HK-2 (cell line): ENCODE measurements at regions not wholly inside any gene's neighbourhood (a gene's known extent, or its start where the extent isn't known, plus 50 kb on each side); places are given as distances from the start of the nearest gene placed in this dataset.

ENCODE experiments used
- DNase-seq: peaks from one replicate; pipeline ENCODE4 v3.0.0-alpha.2; 2018; ENCODE audit not compliant: unreplicated experiment

DNA sequence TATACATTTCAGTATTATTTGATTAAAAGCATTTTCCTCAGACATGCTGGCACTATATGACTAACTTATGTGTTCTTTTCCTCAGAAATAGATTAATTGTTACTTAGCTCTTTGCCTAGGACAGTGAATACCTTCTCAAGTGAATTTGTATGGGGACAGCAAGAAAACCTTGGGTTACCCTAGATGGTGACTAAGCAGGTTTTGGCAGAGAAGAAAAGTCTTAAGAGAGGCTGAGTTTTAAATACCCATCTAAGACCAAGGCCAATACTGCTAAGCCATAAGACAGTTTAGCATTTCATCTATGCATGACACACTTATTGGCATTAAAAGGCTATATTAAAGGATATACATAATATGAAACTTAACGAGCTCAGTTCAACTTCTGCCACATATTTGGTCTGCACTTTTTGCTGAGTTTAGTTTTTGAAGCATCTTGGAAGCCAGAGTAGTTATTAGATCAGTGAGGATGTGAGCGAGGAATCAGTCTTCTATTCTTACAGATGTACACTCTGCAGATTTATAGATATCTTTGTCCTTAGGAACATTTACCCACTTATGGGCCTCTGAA is 54.6 kb upstream of the FAM3C start:
- no peak for DNase-seq

DNA sequence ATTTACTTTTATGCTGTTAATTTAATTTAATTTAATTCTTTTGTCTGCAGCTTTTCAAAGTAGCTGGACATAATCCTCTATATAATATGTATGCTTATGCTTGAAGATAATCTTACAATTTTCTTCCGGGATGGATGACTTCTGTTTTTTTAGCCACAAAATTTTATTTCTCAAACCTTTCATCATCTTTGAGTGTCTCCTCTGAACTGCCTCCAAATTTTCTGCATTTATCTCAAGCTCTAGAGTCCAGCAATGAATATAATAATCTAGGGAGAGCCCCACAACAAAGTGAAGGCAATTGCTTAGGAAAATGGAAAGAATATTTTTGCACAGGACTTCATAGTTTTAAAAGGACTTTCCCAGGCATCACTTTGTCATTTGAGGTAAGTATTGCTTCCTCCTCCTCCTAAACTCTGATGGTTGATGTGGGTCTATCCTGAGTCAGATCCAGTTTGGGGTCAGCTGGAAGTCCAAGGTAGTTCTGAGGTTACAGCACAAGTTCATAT is 53.7 kb upstream of the FAM3C start:
- no peak for DNase-seq

GRCh38 chr7:121449329-121449728 is 53.2 kb upstream of the FAM3C start:
- DNase-seq, result no peak

- DNase-seq, result no peak
Observed at GRCh38 chr7:121448429-121448828, 52.3 kb upstream of the FAM3C start.

DNA sequence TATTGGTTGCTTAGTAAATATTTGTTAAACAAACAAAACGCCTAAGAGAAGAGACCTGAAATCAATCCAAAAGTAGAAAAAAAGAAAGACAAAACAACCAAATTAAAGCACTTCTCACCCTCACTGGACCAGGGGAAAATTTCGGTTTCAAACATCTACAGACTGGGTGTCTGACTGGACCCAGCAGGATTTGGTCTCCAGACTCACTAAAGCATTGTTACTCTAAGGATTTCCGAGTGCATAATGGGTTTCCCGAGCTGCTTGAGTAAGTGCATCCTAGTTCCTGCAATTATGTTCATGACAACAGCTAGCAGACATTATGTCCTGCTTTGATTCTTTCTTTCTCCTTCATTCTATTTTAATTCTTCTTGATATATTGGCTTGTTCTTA is 51.8 kb upstream of the FAM3C start:
- DNase-seq, result no peak

DNA sequence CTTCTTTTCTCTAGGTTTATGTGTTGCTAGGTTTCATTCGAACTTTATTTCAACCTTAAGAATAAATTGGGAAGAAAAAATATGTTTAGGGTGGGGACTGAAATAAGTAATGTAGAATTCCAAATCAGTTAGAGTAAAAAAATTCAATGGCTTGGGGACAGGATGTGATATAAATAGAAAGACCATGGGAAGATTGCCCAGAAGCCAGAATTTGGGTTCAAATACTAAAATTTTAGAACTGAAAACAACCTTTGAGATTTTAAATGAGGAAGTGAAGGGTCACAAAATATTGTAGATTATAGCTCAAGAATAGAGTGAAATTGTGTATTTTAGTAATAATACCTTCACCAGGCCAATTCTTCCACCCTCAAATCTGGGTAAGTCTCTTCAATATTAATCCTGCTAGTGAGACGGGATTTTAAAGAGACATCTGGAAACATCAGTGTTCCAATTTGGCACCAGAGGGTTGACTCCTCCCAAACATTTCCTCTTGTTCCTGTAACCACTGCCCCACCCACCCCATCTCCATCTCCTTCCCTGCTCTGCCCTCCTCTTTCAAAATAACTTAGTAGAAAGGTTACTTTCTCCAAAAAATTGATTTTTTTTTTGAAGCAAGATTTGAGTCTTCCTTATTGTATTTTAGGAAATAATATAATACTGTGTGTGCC is 51.3 kb upstream of the FAM3C start:
- no peak for DNase-seq

- DNase-seq, result no peak
Observed at GRCh38 chr7:121446526-121446925, 50.4 kb upstream of the FAM3C start.
